PC-9 (cell line): ENCODE measurements at regions not wholly inside any gene's neighbourhood (a gene's known extent, or its start where the extent isn't known, plus 50 kb on each side); places are given as distances from the start of the nearest gene placed in this dataset.

Experiments used
- EZH2 ChIP-seq: fragments of 200-600 bp; sonication (generic); IDR thresholded peaks from 2 replicates; pipeline ENCODE4 v1.8.0; 2017; ENCODE audit warnings: antibody characterized with exemption, low read depth
- TF ChIP-seq, protein P1 (sequence below): fragments of 200-600 bp; sonication (generic); conservative IDR thresholded peaks from 2 replicates; pipeline ENCODE4 v1.6.1; 2017; ENCODE audit warnings: mixed run types, antibody characterized with exemption, mild to moderate bottlenecking, moderate library complexity

DNA sequence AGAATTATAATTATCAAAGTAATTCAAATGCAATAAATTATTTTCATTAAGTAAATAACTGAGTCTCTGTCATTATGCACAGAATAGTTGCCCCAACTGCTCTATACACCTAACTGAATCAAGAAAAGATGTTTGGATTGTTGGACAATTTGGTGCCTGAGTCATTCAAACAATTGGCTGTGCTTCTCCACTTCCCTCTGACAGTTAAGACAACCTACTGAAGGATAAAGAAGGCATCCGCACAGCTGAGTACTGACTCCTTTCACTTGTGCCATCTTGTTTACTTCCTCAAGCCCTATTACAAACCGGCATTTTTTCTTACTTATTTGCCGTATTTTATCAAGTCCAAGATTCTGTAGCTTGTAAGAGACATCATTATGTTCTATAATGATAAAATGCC is 110.6 kb upstream of the C1QTNF7 start:
- TF ChIP-seq, protein P1, sequence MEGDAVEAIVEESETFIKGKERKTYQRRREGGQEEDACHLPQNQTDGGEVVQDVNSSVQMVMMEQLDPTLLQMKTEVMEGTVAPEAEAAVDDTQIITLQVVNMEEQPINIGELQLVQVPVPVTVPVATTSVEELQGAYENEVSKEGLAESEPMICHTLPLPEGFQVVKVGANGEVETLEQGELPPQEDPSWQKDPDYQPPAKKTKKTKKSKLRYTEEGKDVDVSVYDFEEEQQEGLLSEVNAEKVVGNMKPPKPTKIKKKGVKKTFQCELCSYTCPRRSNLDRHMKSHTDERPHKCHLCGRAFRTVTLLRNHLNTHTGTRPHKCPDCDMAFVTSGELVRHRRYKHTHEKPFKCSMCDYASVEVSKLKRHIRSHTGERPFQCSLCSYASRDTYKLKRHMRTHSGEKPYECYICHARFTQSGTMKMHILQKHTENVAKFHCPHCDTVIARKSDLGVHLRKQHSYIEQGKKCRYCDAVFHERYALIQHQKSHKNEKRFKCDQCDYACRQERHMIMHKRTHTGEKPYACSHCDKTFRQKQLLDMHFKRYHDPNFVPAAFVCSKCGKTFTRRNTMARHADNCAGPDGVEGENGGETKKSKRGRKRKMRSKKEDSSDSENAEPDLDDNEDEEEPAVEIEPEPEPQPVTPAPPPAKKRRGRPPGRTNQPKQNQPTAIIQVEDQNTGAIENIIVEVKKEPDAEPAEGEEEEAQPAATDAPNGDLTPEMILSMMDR = no peak
- no peak for TF ChIP-seq EZH2
